Neutrophil (primary cell): ENCODE measurements at regions not wholly inside any gene's neighbourhood (a gene's known extent, or its start where the extent isn't known, plus 50 kb on each side); places are given as distances from the start of the nearest gene placed in this dataset.

Experiments used
- H3K27ac ChIP-seq: fragments of 200-600 bp; sonication (generic); 2 replicates; pipeline ENCODE4 v1.5.1; 2016; ENCODE audit warnings: mild to moderate bottlenecking, moderate library complexity
- H3K27me3 ChIP-seq: fragments of 200-600 bp; sonication (generic); 2 replicates; pipeline ENCODE4 v1.6.0; 2016; ENCODE audit warnings: mild to moderate bottlenecking
- H3K36me3 ChIP-seq: fragments of 200-600 bp; sonication (generic); 2 replicates; pipeline ENCODE4 v1.5.1; 2017
- H3K4me1 ChIP-seq, 2 experiments: fragments of 200-600 bp in 1 of 2; sonication (generic) in 1 of 2; 1 replicate in 1 of 2; 2 replicates in 1 of 2; pipeline versions ENCODE4 v1.5.1 to v1.6.1; 2013 to 2016; ENCODE audit warnings: low read depth in 1 of 2, low read length in 1 of 2, mild to moderate bottlenecking in 1 of 2, moderate library complexity in 1 of 2; ENCODE audit not compliant: control insufficient read depth in 1 of 2, insufficient read depth in 1 of 2
- H3K4me3 ChIP-seq, 2 experiments: fragments of 200-600 bp in 1 of 2; sonication (generic) in 1 of 2; 1 replicate in 1 of 2; 2 replicates in 1 of 2; pipeline ENCODE4 v1.5.1; 2013 to 2016; ENCODE audit warnings: low read depth in 1 of 2, low read length in 1 of 2, mild to moderate bottlenecking in 1 of 2, moderate library complexity in 1 of 2
- H3K9me3 ChIP-seq: fragments of 200-600 bp; sonication (generic); 2 replicates; pipeline ENCODE4 v1.5.1; 2016
- CTCF ChIP-seq: fragments of 200-600 bp; sonication (generic); IDR thresholded peaks from 2 replicates; pipeline ENCODE4 v1.5.1; 2016; ENCODE audit warnings: antibody characterized with exemption

DNA sequence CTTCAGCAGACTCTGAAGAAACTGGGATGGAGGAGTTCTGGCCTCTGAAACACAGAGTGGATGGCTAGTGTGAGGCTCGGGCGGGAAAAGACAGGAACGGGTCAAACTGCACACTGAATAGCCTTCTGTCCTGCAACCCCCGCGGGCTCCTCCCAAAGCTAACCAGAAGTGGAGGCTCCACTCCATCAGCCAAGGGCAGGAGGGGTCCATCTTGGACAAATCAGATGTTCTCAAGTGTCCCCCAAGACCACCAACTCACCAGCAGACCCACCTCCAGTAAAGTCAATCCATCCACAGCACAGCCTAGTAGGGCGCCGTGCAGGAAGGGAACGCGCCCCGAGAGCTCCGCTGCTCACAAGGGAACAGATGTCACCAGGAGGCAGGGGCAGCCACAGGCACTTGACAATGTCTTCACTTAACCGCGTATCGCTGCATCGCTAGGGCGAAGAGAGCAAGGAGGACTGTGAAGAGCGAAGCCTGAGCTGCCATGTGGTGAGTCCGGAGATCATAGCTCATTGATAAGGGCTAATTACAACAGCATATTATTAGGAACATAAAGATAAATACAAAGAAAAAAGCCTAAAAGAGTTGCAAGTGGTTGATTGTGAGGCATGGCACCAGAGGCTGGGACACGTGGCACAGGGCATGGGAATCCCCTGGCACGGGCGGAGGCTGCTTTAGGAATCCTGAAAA, 494.6 kb upstream of the MYT1L start:
- no peaks in the 10 kb centered on the region for H3K36me3 ChIP-seq
- no peak overlapping the region for H3K4me3 ChIP-seq
- H3K4me1 ChIP-seq = no peaks in the 10 kb centered on the region
- H3K27me3 ChIP-seq = no peaks in the 10 kb centered on the region
- no peak overlapping the region for H3K27ac ChIP-seq
- TF ChIP-seq CTCF = no peak
- no peaks in the 10 kb centered on the region for H3K9me3 ChIP-seq

DNA sequence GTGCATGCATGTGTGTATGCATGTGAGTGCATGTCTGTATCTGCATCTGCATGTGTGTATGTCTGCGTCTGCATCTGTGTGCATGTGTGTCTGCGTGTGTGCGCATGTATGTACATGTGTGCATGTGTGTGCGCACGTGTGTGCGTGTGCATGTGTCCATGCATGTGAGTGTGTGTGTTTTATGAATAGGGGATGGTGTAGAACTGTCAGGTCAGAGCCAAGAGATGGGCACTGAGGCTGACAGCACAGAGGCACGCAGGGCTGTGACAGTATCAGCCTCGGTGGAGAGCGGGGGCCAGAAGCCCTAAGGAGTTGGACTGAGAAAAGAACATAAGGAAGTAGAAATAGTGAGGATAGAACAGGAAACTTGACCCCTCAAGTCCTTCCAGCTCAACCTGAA, 494.0 kb upstream of the MYT1L start:
- no peak overlapping the region for H3K27ac ChIP-seq
- H3K9me3 ChIP-seq = no peaks in the 10 kb centered on the region
- H3K4me1 ChIP-seq = no peaks in the 10 kb centered on the region
- TF ChIP-seq CTCF = no peak
- H3K4me3 ChIP-seq = no peak overlapping the region
- H3K27me3 ChIP-seq = no peaks in the 10 kb centered on the region
- no peaks in the 10 kb centered on the region for H3K36me3 ChIP-seq

DNA sequence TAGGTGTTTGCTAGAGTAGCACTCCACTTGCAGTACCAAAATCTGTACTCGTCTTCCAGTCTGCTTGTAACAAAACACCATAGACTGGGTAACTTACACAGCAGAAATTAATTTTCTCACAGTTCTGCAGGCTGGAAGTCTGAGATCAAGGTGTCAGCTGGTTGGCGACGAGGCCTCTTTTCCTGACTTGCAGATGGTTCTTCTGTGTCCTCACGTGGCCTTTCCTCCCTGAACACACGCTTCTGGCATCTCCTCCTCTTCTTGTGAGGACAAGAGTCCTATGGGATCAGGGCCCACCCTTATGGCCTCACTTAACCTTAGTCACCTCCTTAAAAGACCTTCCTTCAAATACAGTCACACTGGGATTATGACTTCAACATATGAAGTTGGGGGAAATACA, 493.5 kb upstream of the MYT1L start:
- TF ChIP-seq CTCF = no peak
- Histone ChIP-seq H3K4me3 (no peak overlapping the region), H3K27me3 (no peaks in the 10 kb centered on the region), H3K36me3 (no peaks in the 10 kb centered on the region), H3K4me1 (no peaks in the 10 kb centered on the region), H3K27ac (no peak overlapping the region), H3K9me3 (no peaks in the 10 kb centered on the region)

DNA sequence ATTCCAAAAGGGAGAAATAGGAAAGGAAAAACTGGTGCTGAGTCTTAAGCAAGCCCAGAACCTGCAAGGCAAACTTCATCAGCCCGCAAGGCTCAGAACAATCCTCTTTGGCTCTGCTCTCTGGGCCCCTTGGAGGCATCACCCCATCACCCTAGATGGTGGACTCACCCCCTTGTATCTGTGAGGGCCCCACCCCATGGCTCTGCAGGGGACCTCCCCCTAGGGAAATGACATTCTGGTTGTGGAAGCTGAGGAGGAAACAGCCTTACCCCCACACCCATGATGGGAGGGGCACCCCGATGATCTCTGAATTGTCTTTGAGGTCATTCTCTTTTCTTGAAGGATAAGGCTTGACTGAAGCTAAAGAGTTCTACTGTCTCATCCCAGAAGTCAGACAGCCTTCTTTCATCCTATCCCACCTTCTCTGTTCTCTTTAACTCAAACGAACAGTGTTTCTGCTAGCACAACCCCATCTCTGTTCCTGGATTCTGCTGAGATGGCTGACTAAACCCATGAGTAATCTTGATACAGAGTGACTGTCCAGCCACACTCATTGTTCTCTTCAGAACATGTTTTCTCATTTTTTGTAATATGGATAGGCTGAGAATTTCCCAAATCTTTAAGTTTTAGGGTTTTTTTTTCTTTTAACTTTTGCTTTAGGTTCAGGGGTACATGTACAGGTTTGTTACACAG, 492.1 kb upstream of the MYT1L start:
- H3K27me3 ChIP-seq = no peaks in the 10 kb centered on the region
- H3K27ac ChIP-seq = no peak overlapping the region
- H3K4me3 ChIP-seq = no peak overlapping the region
- H3K36me3 ChIP-seq = no peaks in the 10 kb centered on the region
- H3K9me3 ChIP-seq = no peaks in the 10 kb centered on the region
- no peaks in the 10 kb centered on the region for H3K4me1 ChIP-seq
- no peak for TF ChIP-seq CTCF

DNA sequence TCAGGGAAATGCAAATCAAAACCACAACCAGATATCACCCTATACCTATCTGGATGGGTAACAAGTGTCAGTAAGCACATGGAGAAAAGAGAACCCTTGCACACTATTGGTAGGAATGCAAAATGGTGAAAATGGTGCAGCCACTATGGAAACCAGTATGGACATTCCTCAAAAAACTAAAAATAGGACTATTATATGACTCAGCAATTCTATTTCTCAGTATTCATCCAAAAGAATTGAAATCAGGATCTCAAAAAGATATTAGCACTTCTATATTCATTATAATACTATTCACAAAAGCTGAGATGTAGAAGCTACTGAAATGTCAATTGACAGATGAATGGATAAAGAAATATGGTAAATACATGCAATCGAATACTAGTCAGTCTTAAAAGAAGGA, 491.1 kb upstream of the MYT1L start:
- Histone ChIP-seq H3K27me3 (no peaks in the 10 kb centered on the region), H3K9me3 (no peaks in the 10 kb centered on the region), H3K4me1 (no peaks in the 10 kb centered on the region), H3K36me3 (no peaks in the 10 kb centered on the region), H3K4me3 (no peak overlapping the region), H3K27ac (no peak overlapping the region)
- no peak for TF ChIP-seq CTCF
